Medulla oblongata (tissue), 1 donor: ENCODE measurements at regions not wholly inside any gene's neighbourhood (a gene's known extent, or its start where the extent isn't known, plus 50 kb on each side); places are given as distances from the start of the nearest gene placed in this dataset.

ENCODE experiments used
- DNase-seq: peaks from one replicate; pipeline ENCODE4 v3.0.0-alpha.2; 2015; ENCODE audit errors: extremely low spot score

DNA sequence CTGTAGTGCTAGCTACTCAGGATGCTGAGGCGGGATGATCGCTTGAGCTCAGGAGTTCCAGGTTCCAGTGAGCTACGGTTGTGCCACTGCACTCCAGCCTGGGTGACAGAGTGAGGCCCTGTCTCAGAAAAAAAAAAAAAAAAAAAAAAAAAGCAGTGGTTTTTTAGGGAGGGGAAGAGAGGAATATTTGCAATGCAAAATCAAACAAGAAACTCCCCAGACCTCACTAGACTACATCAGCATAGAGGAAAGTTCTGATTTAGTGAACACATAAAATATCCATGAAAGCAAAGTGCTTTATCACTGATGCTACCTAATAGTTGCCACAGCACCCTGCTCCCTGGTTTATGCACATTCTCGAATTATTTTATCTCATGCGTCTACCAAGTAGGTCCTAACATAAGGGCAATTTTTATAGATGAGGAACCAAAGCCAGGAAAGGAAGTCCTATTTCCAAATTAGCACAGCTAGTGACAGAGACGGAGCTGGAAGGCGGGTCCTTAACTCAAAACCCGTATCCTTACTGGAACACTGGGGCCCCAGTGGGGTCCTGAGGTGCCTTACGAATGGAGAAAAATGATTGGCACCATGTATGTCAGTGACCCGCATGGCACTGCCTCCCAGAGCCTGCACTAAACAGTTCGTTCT, 50.7 kb upstream of the GPR157 start:
- DNase-seq, result peak; percentile 39

DNA sequence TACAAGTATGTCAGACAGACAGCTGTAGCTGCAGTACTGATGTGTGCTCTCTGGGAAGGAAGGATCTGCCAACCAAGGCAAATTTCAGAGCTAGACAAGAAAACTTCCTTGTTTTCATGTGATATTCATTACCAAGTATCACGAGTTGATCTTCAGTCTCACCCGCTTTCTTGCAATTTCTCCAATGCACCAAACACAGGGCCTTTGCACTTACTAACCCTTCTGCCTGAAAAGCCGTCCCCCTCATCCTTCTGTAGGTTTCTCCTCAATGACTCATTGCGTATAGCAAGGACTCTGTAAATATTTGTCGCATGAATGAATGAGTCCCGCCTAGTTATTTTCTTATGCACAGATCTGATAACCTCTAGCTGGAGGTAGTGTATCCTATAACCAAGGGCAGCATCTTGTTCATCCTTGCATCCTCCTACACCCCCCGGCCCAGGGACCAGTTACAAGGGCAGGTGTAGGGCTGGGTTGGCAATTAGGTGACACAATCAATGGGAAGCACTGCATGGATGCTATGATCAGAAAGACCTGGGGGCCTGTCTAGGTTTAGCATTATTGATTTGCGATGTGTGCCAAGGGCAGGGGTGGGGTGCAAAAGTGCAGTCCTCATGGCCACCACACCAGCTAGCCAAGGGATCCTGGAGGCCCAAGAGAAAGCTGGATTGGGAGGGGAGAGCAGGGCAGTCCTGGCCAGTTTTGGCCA, 51.4 kb upstream of the GPR157 start:
- DNase-seq, result peak; percentile 44

DNA sequence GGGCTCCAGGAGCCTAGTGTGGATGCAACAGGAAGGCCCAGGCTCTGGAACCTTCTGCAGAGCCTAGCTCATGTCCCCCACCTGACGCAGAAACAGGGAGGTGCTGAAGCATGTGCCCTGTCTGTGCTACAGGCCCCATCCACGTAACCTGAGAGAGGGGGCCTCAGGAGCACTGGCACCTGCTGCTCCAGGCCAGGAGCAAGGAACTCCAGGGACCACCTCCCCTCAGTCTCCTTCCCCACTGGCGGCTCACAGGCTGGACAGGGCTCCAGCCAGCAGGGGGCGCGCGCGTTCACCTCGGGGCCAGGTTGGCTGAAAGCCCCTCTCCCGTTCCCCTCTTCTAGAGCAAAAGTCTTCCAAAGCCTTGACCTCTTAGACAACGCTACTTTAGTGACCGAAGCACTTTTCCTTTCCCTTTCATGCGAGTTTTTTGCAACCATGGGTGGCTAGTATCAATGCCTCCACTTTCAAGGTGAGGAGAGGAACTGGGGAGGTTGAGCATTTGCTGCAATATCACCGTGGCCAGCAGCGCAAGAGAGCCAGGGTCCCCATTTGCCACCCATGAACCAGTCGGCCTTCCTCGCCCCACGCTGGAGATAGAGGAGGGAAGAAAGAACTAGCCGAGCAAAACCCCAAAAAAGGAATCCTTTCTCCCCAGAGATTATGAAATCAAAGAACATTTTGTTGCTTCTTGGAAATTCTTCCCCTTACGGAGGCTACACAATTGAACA, 52.4 kb upstream of the GPR157 start:
- DNase-seq, result peak; percentile 67

DNA sequence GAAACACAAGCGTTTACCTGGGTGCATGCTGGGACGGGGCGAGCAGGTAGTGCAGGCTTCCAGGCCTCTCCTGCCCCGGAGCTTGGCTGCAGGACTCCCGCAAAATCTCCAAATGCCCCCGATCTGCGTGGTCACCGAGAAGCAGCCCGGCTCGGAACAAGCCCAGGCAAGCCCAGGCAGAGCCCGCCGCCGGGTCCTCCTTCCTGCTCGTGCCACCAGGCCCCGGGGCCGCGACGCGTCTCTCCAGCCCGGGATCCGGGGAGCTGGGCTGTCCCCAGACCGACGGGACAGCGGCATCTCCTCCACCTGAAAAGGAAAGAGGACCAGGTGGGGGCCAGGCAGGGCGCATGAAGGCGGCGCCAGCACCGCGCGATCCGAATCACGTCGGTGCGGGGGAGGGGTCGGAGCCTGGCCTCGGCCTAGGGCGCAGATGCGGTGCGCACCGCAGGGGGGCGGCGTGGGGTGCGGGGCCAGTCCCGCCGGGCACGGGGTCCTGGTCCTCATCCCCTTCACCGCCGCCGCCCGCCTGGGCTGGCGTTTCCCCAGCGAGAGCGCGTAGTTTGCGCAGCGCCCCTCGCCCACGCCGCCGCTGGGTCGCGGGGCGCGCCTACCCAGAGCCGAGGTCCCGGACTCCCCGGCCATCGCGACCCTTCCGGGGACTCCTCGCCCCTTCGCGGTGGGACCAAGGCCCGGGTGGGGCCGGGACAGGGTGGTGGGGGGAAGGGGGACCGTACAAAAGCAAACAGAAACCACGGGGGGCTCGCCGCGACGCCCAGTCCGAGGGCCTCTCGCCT, 52.4 kb upstream of the H6PD start:
- peak; percentile 27 for DNase-seq

DNA sequence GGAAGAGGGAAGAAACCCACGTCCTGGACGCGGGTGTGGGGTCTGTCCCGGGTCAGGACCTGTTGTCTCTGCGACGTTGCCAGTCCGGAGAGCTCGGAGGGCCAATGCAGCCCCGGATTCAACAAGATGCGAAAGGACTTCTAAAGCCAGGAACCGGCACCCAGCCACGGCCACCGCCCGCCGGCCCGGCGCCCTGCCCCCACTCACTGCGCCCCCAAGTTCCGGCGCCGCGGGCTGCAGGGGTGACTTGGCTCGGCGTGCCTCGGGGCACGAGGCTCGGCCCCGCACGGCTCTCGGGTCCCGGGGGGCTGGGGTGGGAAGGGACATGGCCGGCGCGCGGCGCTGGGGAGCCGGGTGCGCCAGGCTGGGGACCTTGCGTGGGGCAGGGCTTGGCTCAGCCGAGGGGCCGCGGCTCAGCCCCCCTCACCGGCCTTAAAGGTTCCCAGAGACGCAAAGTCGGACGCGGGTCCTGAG, 51.8 kb upstream of the H6PD start:
- DNase-seq, result no peak

DNA sequence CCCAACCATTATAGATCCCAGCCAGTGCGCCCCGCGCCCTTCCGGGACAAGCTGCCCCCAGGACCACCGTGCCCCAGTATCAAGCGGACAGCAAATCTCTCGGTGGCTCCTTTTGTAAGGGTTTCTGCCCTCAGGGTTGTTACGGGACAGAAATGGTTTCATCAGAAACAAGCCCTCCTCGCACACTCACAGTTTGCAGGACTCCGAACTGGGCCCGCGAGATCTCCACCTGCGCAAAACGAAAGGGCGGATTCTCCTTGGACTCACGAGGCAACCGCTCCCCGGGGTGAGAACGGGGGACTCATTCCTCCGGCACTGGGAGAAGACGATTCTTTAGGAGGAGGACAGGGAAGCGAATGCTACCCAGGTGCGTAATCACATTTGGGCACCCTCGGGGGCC, 51.1 kb upstream of the H6PD start:
- DNase-seq, result no peak

DNA sequence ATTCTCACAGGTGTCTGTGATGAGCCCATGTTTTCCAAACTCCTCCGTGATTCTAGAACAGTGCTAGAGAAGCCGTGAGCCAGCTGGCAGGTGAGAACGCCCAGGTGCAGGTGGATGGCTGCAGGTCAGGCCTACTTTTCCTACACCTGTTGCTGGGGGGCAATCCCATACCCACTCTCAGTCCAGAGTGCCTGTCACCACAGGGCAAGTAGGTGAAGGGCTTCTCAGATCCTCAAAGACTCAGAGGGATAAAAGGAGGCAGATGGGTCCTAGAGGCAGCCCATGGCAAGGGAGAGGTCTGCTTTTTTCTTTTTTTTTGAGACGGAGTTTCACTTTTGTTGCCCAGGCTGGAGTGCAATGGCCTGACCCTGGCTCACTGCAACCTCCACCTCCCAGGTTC, 50.7 kb upstream of the H6PD start:
- DNase-seq, result no peak

DNA sequence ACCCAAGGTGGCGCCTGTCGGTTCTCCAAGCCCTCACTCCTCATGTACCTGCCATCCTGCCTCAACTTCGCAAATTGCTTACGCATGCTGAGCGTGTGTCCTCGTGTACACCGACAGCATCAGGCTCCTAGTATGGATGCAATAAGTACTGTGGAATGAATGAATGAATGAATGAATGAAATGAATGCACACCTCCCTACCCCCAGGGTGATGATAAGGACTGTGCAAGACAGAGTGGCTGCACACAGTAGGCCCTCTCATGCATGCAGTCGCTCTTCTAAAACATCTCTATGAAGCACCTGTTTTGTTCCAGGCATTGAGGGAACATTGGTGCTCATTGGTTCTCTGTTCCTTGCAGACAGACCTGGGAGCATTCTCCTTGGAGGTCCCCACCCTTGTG, 49.8 kb upstream of the H6PD start:
- no peak for DNase-seq
